ENCODE measurements at regions not wholly inside any gene's neighbourhood (a gene's known extent, or its start where the extent isn't known, plus 50 kb on each side); places are given as distances from the start of the nearest gene placed in this dataset.

DNA sequence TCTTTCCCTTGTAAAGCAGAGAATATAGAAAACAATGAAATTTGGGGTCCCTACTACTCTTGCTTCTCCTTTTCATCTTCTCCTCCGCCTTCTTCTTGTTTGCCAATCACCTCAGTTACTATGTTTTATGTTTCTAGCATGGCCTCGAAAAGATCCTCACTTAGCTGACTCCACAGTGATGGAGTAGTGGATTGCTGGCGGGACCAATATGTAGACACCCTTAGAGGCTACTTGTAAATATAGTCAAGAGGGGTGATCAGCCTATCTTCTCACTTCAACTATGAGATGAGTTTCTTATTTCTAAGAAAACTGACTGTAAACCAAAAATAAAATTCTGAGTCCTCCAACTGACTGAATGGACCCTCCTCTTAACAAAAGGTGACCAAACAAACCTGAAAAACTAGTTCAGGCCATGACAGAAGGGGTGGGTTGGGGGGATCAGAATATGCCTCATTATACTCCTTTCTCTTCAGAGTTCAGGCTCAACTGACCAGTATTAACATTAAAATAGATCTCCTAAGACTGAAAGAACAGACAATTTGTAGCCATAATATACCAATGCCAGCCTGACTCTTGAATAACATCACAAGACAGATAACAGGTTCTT, 829.0 kb downstream of the TLE4 start:
- DNase-seq (ENCODE audit: low spot score) (no peak), ATAC-seq (ENCODE audit: low FRiP score) (no peak)
- TF ChIP-seq, protein P1, sequence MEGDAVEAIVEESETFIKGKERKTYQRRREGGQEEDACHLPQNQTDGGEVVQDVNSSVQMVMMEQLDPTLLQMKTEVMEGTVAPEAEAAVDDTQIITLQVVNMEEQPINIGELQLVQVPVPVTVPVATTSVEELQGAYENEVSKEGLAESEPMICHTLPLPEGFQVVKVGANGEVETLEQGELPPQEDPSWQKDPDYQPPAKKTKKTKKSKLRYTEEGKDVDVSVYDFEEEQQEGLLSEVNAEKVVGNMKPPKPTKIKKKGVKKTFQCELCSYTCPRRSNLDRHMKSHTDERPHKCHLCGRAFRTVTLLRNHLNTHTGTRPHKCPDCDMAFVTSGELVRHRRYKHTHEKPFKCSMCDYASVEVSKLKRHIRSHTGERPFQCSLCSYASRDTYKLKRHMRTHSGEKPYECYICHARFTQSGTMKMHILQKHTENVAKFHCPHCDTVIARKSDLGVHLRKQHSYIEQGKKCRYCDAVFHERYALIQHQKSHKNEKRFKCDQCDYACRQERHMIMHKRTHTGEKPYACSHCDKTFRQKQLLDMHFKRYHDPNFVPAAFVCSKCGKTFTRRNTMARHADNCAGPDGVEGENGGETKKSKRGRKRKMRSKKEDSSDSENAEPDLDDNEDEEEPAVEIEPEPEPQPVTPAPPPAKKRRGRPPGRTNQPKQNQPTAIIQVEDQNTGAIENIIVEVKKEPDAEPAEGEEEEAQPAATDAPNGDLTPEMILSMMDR (IDR thresholded peaks at IDR 0.05): no peak

DNA sequence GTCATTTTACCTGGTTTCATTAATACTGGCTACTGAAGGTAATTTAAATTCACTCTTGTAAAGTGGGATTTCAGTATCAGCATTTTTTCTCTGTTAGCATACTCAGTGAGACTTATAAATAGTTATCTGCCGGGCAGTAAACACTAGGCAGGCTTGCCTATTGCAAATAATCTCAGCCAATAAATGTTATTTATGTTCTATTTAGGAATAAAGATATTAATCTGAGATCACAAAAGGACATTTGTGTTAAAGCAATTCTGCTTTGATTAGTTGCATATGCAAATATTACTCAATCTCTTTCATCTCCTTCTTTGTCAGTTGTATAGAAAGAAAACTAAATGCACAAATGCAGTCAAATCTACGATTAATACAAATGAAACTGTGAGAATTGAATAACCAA, 827.8 kb downstream of the TLE4 start:
- TF ChIP-seq, protein P1 (IDR thresholded peaks at IDR 0.05): no peak
- no peak for ATAC-seq (ENCODE audit: low FRiP score)

DNA sequence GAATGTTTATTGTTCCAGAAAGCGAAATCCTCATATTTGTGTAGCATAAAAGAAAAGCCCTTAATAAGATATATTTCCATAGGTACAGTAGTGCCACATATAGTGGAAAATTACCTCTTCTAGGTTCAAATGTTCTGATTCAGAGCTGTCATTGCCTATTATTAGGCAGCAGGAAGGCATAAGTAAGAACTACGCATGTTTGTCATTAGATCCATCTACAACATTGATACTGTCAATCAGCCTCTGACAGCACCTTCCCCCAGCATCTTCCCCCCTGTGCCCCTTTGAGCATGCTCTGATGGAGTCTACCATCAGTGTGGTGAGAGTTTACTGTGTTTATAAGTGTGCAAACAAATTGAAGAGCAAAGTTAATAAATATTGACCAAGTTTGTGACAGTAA, 816.1 kb downstream of the TLE4 start:
- TF ChIP-seq, protein P1 (IDR thresholded peaks at IDR 0.05): no peak
- ATAC-seq (ENCODE audit: low FRiP score): no peak
- DNase-seq (ENCODE audit: low spot score): no peak

More for the DNA sequence above, 827.8 kb downstream of the TLE4 start:
- no peak for DNase-seq (ENCODE audit: low spot score)

DNA sequence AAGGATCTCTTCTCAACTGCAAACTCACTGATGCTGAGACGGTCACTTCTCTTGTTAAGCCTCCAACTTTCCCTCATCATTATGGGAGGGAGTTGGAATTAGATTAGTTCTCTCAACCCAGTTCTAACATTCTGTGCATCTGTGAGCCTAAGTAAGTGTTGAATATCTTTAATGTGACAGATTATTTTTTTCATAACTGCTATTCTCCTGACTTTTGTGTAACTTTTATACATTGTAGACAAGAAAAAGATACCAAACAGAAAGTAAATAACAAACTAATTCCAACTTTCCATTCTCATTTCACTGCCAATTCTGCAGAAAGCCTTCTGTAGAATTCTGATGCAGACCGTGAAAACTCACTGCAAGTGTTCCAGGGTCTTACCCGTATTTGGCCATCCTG, 813.5 kb downstream of the TLE4 start:
- ATAC-seq (ENCODE audit: low FRiP score): no peak
- no peak for DNase-seq (ENCODE audit: low spot score)
- TF ChIP-seq, protein P1 (IDR thresholded peaks at IDR 0.05): no peak

DNA sequence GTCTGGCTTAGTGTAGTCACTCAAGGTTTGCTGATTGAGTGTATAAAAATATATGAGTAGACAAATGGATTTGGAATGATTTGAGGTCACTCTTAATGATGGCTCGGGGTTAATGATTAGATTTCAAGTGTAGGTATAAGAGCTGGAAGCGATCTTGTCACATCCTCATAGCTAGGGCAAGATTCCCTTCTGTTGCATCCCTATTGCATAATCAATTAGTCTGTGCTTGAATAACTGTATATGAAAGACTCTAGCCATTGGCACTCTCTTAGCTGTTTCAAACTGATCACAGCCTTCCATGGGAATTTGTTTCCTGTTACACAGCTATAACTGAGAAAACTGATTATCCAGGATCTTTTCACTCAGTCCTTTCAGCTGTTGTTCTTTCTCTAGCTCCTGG, 811.6 kb downstream of the TLE4 start:
- TF ChIP-seq, protein P1 (IDR thresholded peaks at IDR 0.05): no peak
- no peak for DNase-seq (ENCODE audit: low spot score)
- no peak for ATAC-seq (ENCODE audit: low FRiP score)

DNA sequence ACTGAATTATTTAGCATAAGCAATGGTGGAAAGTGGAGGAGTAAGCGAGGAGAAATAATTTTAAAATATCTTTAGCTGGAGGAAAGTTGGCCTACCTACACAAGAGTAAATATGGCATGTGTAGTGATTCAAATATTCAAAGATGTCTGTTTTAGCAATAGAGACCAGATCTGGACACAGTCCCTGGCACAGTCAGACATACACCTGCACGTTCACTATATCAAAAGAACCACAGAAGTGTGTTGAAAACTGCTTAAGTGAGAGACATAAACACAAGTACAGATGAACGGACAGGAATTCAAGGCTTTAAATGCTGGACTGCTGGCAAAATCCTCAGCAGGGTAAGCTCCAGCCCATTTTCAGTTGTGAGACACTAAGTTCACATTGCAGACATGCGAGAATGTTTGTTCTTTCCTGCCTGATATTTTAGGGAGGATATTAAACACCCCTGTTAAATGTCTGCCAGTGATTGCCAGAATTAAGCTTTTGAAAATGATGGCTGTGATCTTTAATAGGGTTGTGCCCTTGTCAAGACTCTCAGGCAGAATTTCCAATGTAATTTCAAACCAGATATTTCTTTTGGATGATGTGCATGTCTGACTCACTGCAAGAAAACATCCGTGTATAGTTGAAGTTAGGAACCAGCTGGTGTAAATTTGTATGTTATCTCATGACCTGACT, 810.6 kb downstream of the TLE4 start:
- peak; percentile 52 for ATAC-seq (ENCODE audit: low FRiP score)
- TF ChIP-seq, protein P1 (IDR thresholded peaks at IDR 0.05): no peak
- no peak for DNase-seq (ENCODE audit: low spot score)

DNA sequence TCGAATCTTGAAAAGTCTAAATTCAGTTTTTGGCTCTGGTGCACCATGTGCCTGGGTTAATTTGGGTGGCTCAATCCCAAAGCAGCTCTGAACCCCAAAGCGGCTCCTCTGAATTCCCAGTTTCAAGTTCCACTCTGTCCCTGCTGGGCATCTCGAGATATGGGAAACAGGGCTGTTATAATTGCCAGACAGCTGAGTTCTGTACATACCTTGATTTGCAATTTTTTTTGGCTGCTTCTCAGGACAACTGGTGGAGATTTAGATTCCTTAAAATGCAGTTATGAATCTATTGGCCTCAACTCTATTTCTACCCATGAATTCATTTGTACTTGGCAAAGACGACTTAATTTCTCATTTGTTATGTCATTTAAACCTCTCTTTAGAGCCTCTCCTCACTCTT, 808.5 kb downstream of the TLE4 start:
- ATAC-seq (ENCODE audit: low FRiP score) (no peak), DNase-seq (ENCODE audit: low spot score) (no peak)
- TF ChIP-seq, protein P1 (IDR thresholded peaks at IDR 0.05): no peak
